ENCODE measurements at regions not wholly inside any gene's neighbourhood (a gene's known extent, or its start where the extent isn't known, plus 50 kb on each side); places are given as distances from the start of the nearest gene placed in this dataset.

GRCh38 chr2:34251578-34251977 is 652.5 kb upstream of the FAM98A start:
- ATAC-seq (no peak), FAIRE-seq (no peak), DNase-seq (ENCODE audit: low read depth, low spot score) (no peak)
- Histone ChIP-seq H3K9me3 (replicated peaks; ENCODE audit: control insufficient read depth, insufficient read depth, low read length) (no peaks in the 10 kb centered on the region; the same call in 2 of the 3 replicates), H3K36me3 (ENCODE audit: control insufficient read depth in 2 of 2, insufficient read depth in 2 of 2, low read length in 1 of 2) (no peaks in the 10 kb centered on the region), H3K9ac (ENCODE audit: control insufficient read depth, insufficient read depth, low read length) (no peak overlapping the region), H4K20me1 (ENCODE audit: control insufficient read depth, insufficient read depth) (no peaks in the 10 kb centered on the region), H3K4me2 (ENCODE audit: control insufficient read depth, insufficient read depth) (no peak overlapping the region), H3K27ac (ENCODE audit: control insufficient read depth, insufficient read depth) (no peak overlapping the region), H3K27me3 (replicated peaks in 1 of 2; ENCODE audit: control insufficient read depth in 2 of 2, insufficient read depth in 2 of 2, low read length in 1 of 2) (no peaks in the 10 kb centered on the region), H3K79me2 (ENCODE audit: control insufficient read depth, insufficient read depth, low read length) (no peaks in the 10 kb centered on the region), H3K4me3 (no peak overlapping the region), H3K4me1 (ENCODE audit: control insufficient read depth, insufficient read depth, low read length) (no peaks in the 10 kb centered on the region), H2AFZ (ENCODE audit: control insufficient read depth, low read depth, low read length) (no peak overlapping the region)
- TF ChIP-seq RCOR1 (conservative IDR thresholded peaks at IDR 0.05; ENCODE audit: low read depth, low read length) (no peak), HDAC2 (IDR thresholded peaks at IDR 0.05) (no peak), STAT3 (IDR thresholded peaks at IDR 0.05; ENCODE audit: low read depth, low read length) (no peak)
- ChIA-PET CTCF (no interaction called here), SMC1A (ENCODE audit: uncharacterized antibody, unreplicated experiment) (no interaction called here), POLR2A (no interaction called here), RAD21 (ENCODE audit: unreplicated experiment) (no interaction called here)
- BruUV-seq (replicated peaks): no TSS peak
- in situ Hi-C loops (cut with MboI): no loop called here
- intact Hi-C loops (cut with micrococcal nuclease; ENCODE audit: unreplicated experiment): no loop called here

GRCh38 chr2:34244195-34244594 is 645.1 kb upstream of the FAM98A start:
- Histone ChIP-seq H2AFZ (ENCODE audit: control insufficient read depth, low read depth, low read length) (no peak overlapping the region), H3K4me2 (ENCODE audit: control insufficient read depth, insufficient read depth) (no peak overlapping the region), H3K27ac (ENCODE audit: control insufficient read depth, insufficient read depth) (no peak overlapping the region), H3K9me3 (replicated peaks; ENCODE audit: control insufficient read depth, insufficient read depth, low read length) (no peaks in the 10 kb centered on the region), H3K36me3 (ENCODE audit: control insufficient read depth in 2 of 2, insufficient read depth in 2 of 2, low read length in 1 of 2) (no peaks in the 10 kb centered on the region), H4K20me1 (ENCODE audit: control insufficient read depth, insufficient read depth) (no peaks in the 10 kb centered on the region), H3K79me2 (ENCODE audit: control insufficient read depth, insufficient read depth, low read length) (no peaks in the 10 kb centered on the region), H3K4me1 (ENCODE audit: control insufficient read depth, insufficient read depth, low read length) (no peaks in the 10 kb centered on the region), H3K27me3 (replicated peaks in 1 of 2; ENCODE audit: control insufficient read depth in 2 of 2, insufficient read depth in 2 of 2, low read length in 1 of 2) (no peaks in the 10 kb centered on the region), H3K9ac (ENCODE audit: control insufficient read depth, insufficient read depth, low read length) (no peak overlapping the region), H3K4me3 (no peak overlapping the region)
- SMC1A ChIA-PET (ENCODE audit: uncharacterized antibody, unreplicated experiment): no interaction called here
- POLR2A ChIA-PET: no interaction called here
- WGBS (ENCODE audit: insufficient coverage, insufficient replicate concordance, low lambda C conversion rate, missing lambda C conversion rate): 13% methylated on average over 3 of the region's 3 CpGs
- in situ Hi-C loops (cut with MboI): no loop called here
- CTCF ChIA-PET: no interaction called here
- RAD21 ChIA-PET (ENCODE audit: unreplicated experiment): no interaction called here
- no peak for TF ChIP-seq IKZF2 (IDR thresholded peaks at IDR 0.05)
- no peak for TF ChIP-seq BCLAF1 (IDR thresholded peaks at IDR 0.05)
- TF ChIP-seq SUZ12 (IDR thresholded peaks at IDR 0.05; ENCODE audit: unreplicated experiment): no peak
- TF ChIP-seq FOS (IDR thresholded peaks at IDR 0.05; ENCODE audit: borderline replicate concordance, extremely low read depth, insufficient read length): no peak
- TF ChIP-seq NR2F1 (conservative IDR thresholded peaks at IDR 0.05): no peak
- TF ChIP-seq YY1 (IDR thresholded peaks at IDR 0.05; ENCODE audit: low read depth, low read length): no peak
- intact Hi-C loops (cut with micrococcal nuclease; ENCODE audit: unreplicated experiment): no loop called here
- ATAC-seq: no peak
- DNase-seq (ENCODE audit: low read depth, low spot score): no peak
- BruUV-seq (replicated peaks): no TSS peak
- no peak for FAIRE-seq

Data from GM12878 (cell line).